HG02973 (cell line): ENCODE measurements at regions not wholly inside any gene's neighbourhood (a gene's known extent, or its start where the extent isn't known, plus 50 kb on each side); places are given as distances from the start of the nearest gene placed in this dataset.

Source experiments
- ATAC-seq: cut with Tn5 transposase; IDR thresholded peaks from one replicate; pipeline ENCODE4 v1.9.1; 2021; ENCODE audit warnings: moderate library complexity; ENCODE audit not compliant: unreplicated experiment

GRCh38 chr13:44017756-44018309, 138.1 kb downstream of the LACC1 start:
- no peak for ATAC-seq

GRCh38 chr13:44019651-44020050, 139.9 kb downstream of the LACC1 start:
- ATAC-seq, result no peak

GRCh38 chr13:44021422-44021821, 141.7 kb downstream of the LACC1 start:
- ATAC-seq, result no peak

GRCh38 chr13:44022196-44022595, 142.5 kb downstream of the LACC1 start:
- ATAC-seq, result no peak

- ATAC-seq, result no peak
These were observed 144.6 kb downstream of the LACC1 start for GRCh38 chr13:44024167-44024845.

- no peak for ATAC-seq
These were observed 145.1 kb downstream of the LACC1 start for GRCh38 chr13:44024846-44025195.

- no peak for ATAC-seq
These were observed 146.5 kb downstream of the LACC1 start for GRCh38 chr13:44026194-44026593.

GRCh38 chr13:44028734-44029133, 149.0 kb downstream of the LACC1 start:
- no peak for ATAC-seq

GRCh38 chr13:44030615-44031014, 150.9 kb downstream of the LACC1 start:
- ATAC-seq, result no peak

GRCh38 chr13:44031555-44031954, 151.9 kb downstream of the LACC1 start:
- ATAC-seq, result no peak

GRCh38 chr13:44032802-44033201, 153.1 kb downstream of the LACC1 start:
- ATAC-seq, result no peak

GRCh38 chr13:44035400-44035799, 155.7 kb downstream of the LACC1 start:
- no peak for ATAC-seq

- no peak for ATAC-seq
These were observed 160.5 kb downstream of the LACC1 start for GRCh38 chr13:44040070-44040817.

- ATAC-seq, result no peak
These were observed 161.1 kb downstream of the LACC1 start for GRCh38 chr13:44040818-44041100.

- ATAC-seq, result no peak
These were observed 165.0 kb downstream of the LACC1 start for GRCh38 chr13:44044547-44045179.

GRCh38 chr13:44045180-44045562, 165.5 kb downstream of the LACC1 start:
- ATAC-seq, result no peak

- no peak for ATAC-seq
These were observed 166.7 kb downstream of the LACC1 start for GRCh38 chr13:44046428-44046827.

GRCh38 chr13:44048326-44048725, 168.6 kb downstream of the LACC1 start:
- no peak for ATAC-seq

- ATAC-seq, result no peak
These were observed 169.6 kb downstream of the LACC1 start for GRCh38 chr13:44049081-44049945.

- ATAC-seq, result no peak
These were observed 170.9 kb downstream of the LACC1 start for GRCh38 chr13:44050450-44051063.

- ATAC-seq, result no peak
These were observed 171.7 kb downstream of the LACC1 start for GRCh38 chr13:44051405-44051804.
